HG03575 (cell line): ENCODE measurements at regions not wholly inside any gene's neighbourhood (a gene's known extent, or its start where the extent isn't known, plus 50 kb on each side); places are given as distances from the start of the nearest gene placed in this dataset.
"Not testable (repeated sequence)": the region's sequence is repeated elsewhere in the genome, so short reads cannot be mapped to it uniquely, and the experiment has no call there.

Experiments
- ATAC-seq: cut with Tn5 transposase; IDR thresholded peaks from one replicate; pipeline ENCODE4 v1.9.1; 2021; ENCODE audit not compliant: unreplicated experiment, insufficient number of reproducible peaks, low FRiP score; ENCODE audit errors: extremely low read depth

GRCh38 chr18:37854396-37854795 is 288.8 kb upstream of the CELF4 start:
- ATAC-seq = no peak

- ATAC-seq = no peak
Observed at GRCh38 chr18:37853706-37854105, 288.1 kb upstream of the CELF4 start.

- ATAC-seq = no peak
Observed at GRCh38 chr18:37852464-37852863, 286.9 kb upstream of the CELF4 start.

- ATAC-seq = no peak
Observed at GRCh38 chr18:37847544-37847943, 281.9 kb upstream of the CELF4 start.

GRCh38 chr18:37846996-37847395 is 281.4 kb upstream of the CELF4 start:
- ATAC-seq = no peak

GRCh38 chr18:37845498-37845897 is 279.9 kb upstream of the CELF4 start:
- ATAC-seq = no peak

GRCh38 chr18:37844209-37844970 is 278.8 kb upstream of the CELF4 start:
- ATAC-seq = no peak

- ATAC-seq = no peak
Observed at GRCh38 chr18:37838083-37838482, 272.5 kb upstream of the CELF4 start.

GRCh38 chr18:37836071-37836970 is 270.7 kb upstream of the CELF4 start:
- ATAC-seq = no peak

GRCh38 chr18:37832010-37832695 is 266.6 kb upstream of the CELF4 start:
- ATAC-seq = not testable (repeated sequence)

- ATAC-seq = no peak
Observed at GRCh38 chr18:37812961-37813360, 247.4 kb upstream of the CELF4 start.

GRCh38 chr18:37805773-37806404 is 240.3 kb upstream of the CELF4 start:
- ATAC-seq = no peak

GRCh38 chr18:37796823-37797349 is 231.3 kb upstream of the CELF4 start:
- no peak for ATAC-seq

GRCh38 chr18:37787452-37787851 is 221.9 kb upstream of the CELF4 start:
- ATAC-seq = no peak

- ATAC-seq = no peak
Observed at GRCh38 chr18:37783771-37784170, 218.2 kb upstream of the CELF4 start.

- no peak for ATAC-seq
Observed at GRCh38 chr18:37779220-37779619, 213.6 kb upstream of the CELF4 start.

- ATAC-seq = no peak
Observed at GRCh38 chr18:37778417-37779165, 213.0 kb upstream of the CELF4 start.

- no peak for ATAC-seq
Observed at GRCh38 chr18:37769826-37770225, 204.2 kb upstream of the CELF4 start.
